Fibroblast of lung (primary cell): ENCODE measurements at regions not wholly inside any gene's neighbourhood (a gene's known extent, or its start where the extent isn't known, plus 50 kb on each side); places are given as distances from the start of the nearest gene placed in this dataset.

Experiments
- EZH2 ChIP-seq: IDR thresholded peaks from 2 replicates; pipeline ENCODE4 v1.5.1; 2012; ENCODE audit warnings: low read length, control low read depth, mild to moderate bottlenecking; ENCODE audit errors: missing control alignments
- TF ChIP-seq, protein P1 (sequence below), 2 donors: IDR thresholded peaks in 1 of 2; conservative IDR thresholded peaks in 1 of 2; 1 replicate in 1 of 2; 2 replicates in 1 of 2; pipeline ENCODE4 v1.5.1; 2011 to 2012; ENCODE audit warnings: low read length in 2 of 2, control low read depth in 1 of 2, inconsistent platforms in 1 of 2, low read depth in 1 of 2, mild to moderate bottlenecking in 1 of 2

DNA sequence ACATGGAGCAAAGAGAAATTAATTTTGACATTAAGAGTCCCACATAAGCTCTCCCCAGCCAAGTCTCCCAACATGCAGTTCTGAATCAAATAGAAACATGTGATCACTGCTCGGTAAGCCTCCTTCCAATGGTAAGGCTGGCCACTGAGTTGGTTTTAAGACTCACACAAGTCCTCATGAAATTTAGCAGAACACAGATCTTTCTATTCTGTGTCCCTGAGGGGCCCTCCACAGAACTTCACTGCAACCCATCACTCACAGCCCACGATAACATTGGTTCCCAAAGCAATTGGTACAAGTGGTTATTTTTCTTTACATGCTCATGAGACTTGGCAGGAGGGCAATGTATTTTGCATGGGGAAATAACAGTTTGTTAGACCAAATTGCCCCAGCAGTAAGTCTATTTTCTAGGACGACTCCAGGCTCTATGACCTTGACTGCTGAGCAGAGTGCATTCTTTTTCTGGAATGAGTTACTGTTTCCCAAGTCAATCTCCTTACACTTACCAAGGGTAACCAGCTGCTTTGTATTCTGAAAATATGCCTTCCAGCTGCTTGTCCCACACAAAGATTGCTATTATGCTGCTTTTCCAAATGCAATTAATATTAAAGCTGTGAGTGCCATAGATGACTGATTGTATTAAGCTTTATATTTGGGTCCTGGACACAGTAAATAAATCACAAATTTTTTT lies 142.3 kb upstream of the TANK start:
- TF ChIP-seq, protein P1, sequence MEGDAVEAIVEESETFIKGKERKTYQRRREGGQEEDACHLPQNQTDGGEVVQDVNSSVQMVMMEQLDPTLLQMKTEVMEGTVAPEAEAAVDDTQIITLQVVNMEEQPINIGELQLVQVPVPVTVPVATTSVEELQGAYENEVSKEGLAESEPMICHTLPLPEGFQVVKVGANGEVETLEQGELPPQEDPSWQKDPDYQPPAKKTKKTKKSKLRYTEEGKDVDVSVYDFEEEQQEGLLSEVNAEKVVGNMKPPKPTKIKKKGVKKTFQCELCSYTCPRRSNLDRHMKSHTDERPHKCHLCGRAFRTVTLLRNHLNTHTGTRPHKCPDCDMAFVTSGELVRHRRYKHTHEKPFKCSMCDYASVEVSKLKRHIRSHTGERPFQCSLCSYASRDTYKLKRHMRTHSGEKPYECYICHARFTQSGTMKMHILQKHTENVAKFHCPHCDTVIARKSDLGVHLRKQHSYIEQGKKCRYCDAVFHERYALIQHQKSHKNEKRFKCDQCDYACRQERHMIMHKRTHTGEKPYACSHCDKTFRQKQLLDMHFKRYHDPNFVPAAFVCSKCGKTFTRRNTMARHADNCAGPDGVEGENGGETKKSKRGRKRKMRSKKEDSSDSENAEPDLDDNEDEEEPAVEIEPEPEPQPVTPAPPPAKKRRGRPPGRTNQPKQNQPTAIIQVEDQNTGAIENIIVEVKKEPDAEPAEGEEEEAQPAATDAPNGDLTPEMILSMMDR (conservative IDR thresholded peaks at IDR 0.05 in 1 of 2, IDR thresholded peaks at IDR 0.05 in 1 of 2; ENCODE audit: low read depth in 1 of 2, low read length in 2 of 2): no peak
- no peak for TF ChIP-seq EZH2
